Omental fat pad (tissue), 3 donors: ENCODE measurements at regions not wholly inside any gene's neighbourhood (a gene's known extent, or its start where the extent isn't known, plus 50 kb on each side); places are given as distances from the start of the nearest gene placed in this dataset.

ENCODE experiments used
- ATAC-seq: fragments of 150-250 bp; one replicate; pipeline ENCODE4 v1.9.1; 2016; ENCODE audit warnings: mild to moderate bottlenecking, moderate library complexity; ENCODE audit not compliant: low FRiP score
- DNase-seq: peaks from one replicate; pipeline ENCODE4 v3.0.0-alpha.2; 2019; ENCODE audit warnings: low spot score
- TF ChIP-seq, protein P1 (sequence below), 3 donors: fragments of 450-650 bp; IDR thresholded peaks; one replicate each; pipeline ENCODE4 v1.5.1; 2016 to 2017; ENCODE audit warnings: antibody characterized with exemption in 3 of 3, mild to moderate bottlenecking in 3 of 3, moderate library complexity in 2 of 3

DNA sequence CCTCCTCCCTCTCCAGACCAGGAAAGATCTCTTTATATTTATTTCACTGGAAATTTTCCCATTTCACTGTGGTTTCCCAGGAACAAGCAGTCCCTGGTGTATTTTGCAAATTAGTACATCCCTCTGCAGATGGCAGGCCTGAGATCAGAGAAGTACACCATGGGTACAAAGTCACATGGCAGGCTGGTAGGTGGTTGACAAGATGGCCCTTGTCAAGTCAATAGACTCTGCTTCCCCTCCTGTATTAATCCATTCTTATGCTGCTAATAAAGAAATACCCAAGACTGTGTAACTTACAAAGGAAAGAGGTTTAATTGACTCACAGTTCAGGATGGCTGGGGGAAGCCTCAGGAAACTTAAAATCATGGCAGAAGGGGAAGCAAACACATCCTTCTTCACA lies 51.6 kb upstream of the KSR1 start:
- TF ChIP-seq, protein P1, sequence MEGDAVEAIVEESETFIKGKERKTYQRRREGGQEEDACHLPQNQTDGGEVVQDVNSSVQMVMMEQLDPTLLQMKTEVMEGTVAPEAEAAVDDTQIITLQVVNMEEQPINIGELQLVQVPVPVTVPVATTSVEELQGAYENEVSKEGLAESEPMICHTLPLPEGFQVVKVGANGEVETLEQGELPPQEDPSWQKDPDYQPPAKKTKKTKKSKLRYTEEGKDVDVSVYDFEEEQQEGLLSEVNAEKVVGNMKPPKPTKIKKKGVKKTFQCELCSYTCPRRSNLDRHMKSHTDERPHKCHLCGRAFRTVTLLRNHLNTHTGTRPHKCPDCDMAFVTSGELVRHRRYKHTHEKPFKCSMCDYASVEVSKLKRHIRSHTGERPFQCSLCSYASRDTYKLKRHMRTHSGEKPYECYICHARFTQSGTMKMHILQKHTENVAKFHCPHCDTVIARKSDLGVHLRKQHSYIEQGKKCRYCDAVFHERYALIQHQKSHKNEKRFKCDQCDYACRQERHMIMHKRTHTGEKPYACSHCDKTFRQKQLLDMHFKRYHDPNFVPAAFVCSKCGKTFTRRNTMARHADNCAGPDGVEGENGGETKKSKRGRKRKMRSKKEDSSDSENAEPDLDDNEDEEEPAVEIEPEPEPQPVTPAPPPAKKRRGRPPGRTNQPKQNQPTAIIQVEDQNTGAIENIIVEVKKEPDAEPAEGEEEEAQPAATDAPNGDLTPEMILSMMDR (IDR thresholded peaks at IDR 0.05), result no peak
- ATAC-seq (no peak), DNase-seq (no peak)
